Natural killer cell (primary cell): ENCODE measurements at regions not wholly inside any gene's neighbourhood (a gene's known extent, or its start where the extent isn't known, plus 50 kb on each side); places are given as distances from the start of the nearest gene placed in this dataset.

Experiments
- ATAC-seq, 3 donors: fragments of 150-1000 bp in 2 of 3; fragments of 200-7000 bp in 1 of 3; cut with Tn5 transposase; 1 replicate in 1 of 3; 2 replicates in 2 of 3; pipeline ENCODE4 v1.10.0; 2021; ENCODE audit warnings: mild to moderate bottlenecking in 2 of 3, moderate library complexity in 2 of 3
- DNase-seq, 2 donors: peaks; one replicate each; pipeline versions ENCODE4 v3.0.0 to v3.0.0-alpha.2; 2013 to 2021; ENCODE audit warnings: mixed read lengths in 1 of 2
- H3K27ac ChIP-seq: one replicate; pipeline ENCODE4 v1.5.1; 2013; ENCODE audit warnings: mild to moderate bottlenecking, low read length
- H3K27me3 ChIP-seq: one replicate; pipeline ENCODE4 v1.6.1; 2013; ENCODE audit warnings: low read length; ENCODE audit not compliant: control insufficient read depth, insufficient read depth
- H3K36me3 ChIP-seq: one replicate; pipeline ENCODE4 v1.6.1; 2013; ENCODE audit warnings: low read length; ENCODE audit not compliant: control insufficient read depth, insufficient read depth
- H3K4me1 ChIP-seq: one replicate; pipeline ENCODE4 v1.6.1; 2013; ENCODE audit warnings: low read length; ENCODE audit not compliant: control insufficient read depth, insufficient read depth
- H3K4me3 ChIP-seq: one replicate; pipeline ENCODE4 v1.5.1; 2013; ENCODE audit warnings: low read length
- H3K9me3 ChIP-seq: one replicate; pipeline ENCODE4 v1.6.1; 2013; ENCODE audit warnings: low read length; ENCODE audit not compliant: control insufficient read depth, insufficient read depth
- H3K27ac Mint-ChIP-seq, 2 donors: one replicate each; pipeline ENCODE4 v1.8.0; 2022; ENCODE audit warnings: mild to moderate bottlenecking in 2 of 2, mixed read lengths in 2 of 2, moderate library complexity in 1 of 2
- H3K27me3 Mint-ChIP-seq, 2 donors: one replicate each; pipeline ENCODE4 v1.8.0; 2022; ENCODE audit warnings: low read depth in 2 of 2, mixed read lengths in 2 of 2
- H3K36me3 Mint-ChIP-seq: one replicate; pipeline ENCODE4 v1.8.0; 2022; ENCODE audit warnings: mixed read lengths
- H3K4me1 Mint-ChIP-seq, 2 donors: one replicate each; pipeline ENCODE4 v1.8.0; 2022; ENCODE audit warnings: mixed read lengths in 2 of 2
- H3K4me3 Mint-ChIP-seq: one replicate; pipeline ENCODE4 v1.8.0; 2022; ENCODE audit warnings: mild to moderate bottlenecking, moderate library complexity, mixed read lengths
- H3K9me3 Mint-ChIP-seq, 2 donors: one replicate each; pipeline ENCODE4 v1.8.0; 2022; ENCODE audit warnings: mixed read lengths in 2 of 2
- CTCF ChIP-seq: fragments of 200-600 bp; IDR thresholded peaks from one replicate; pipeline ENCODE4 v1.8.0; 2022; ENCODE audit warnings: antibody characterized with exemption
- WGBS: methylation state at CpG from one replicate; pipeline ENCODE4 v1.1.7; 2013; ENCODE audit warnings: missing lambda C conversion rate; ENCODE audit not compliant: insufficient coverage; 5-methylcytosine and 5-hydroxymethylcytosine counted together
- intact Hi-C: fragments of 100-400 bp; cut with micrococcal nuclease; formaldehyde crosslinking; loops from one replicate; pipeline ENCODE4 v1.14.2; 2022

- whole genome bisulfite sequencing, result 67% methylated on average over 3 of the region's 3 CpGs
- Mint-ChIP-seq H3K36me3 (no peaks in the 10 kb centered on the region), H3K4me1 (no peaks in the 10 kb centered on the region), H3K27ac (no peak overlapping the region), H3K9me3 (peaks cover 12 to 18% of the 10 kb centered on the region in 2 donors), H3K27me3 (no peaks in the 10 kb centered on the region), H3K4me3 (no peak overlapping the region)
- H3K9me3 ChIP-seq, result peaks cover 4% of the 10 kb centered on the region
- no peak for TF ChIP-seq CTCF
- H3K4me1 ChIP-seq, result no peaks in the 10 kb centered on the region
- DNase-seq (no peak), ATAC-seq (no peak)
- no peaks in the 10 kb centered on the region for H3K27me3 ChIP-seq
- H3K4me3 ChIP-seq, result no peak overlapping the region
- H3K36me3 ChIP-seq, result no peaks in the 10 kb centered on the region
- no peak overlapping the region for H3K27ac ChIP-seq
- intact Hi-C loops, result no loop called here
Measured at GRCh38 chr4:43394976-43395375, 502.5 kb downstream of the GRXCR1 start.

DNA sequence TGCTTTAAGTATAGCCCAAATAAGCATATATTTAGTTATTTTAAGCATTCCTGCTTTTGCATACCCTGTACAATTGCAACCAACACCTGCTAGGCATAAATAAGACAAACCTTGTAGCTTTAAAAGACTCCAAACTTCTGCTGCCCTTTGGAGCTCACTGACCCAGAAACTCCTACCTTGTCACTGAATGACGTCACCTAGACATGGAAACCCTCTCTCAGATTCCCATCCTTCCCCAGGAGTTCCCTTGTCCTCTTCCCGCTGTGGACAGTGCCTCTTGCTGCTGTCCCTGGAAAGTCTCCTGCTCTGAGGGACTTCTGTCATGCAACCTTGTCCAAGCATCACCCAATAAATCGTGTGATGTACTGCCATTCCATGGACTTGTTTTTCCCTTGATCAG is 507.2 kb downstream of the GRXCR1 start:
- intact Hi-C loops, result no loop called here
- Mint-ChIP-seq H3K4me1 (no peaks in the 10 kb centered on the region), H3K4me3 (no peak overlapping the region), H3K27ac (no peak overlapping the region), H3K27me3 (no peaks in the 10 kb centered on the region), H3K9me3 (peaks cover 13 to 20% of the 10 kb centered on the region in 2 donors), H3K36me3 (no peaks in the 10 kb centered on the region)
- WGBS, result 78% methylated on average over 3 of the region's 3 CpGs
- H3K9me3 ChIP-seq, result peaks cover 4% of the 10 kb centered on the region
- ATAC-seq, result no peak
- H3K27ac ChIP-seq, result no peak overlapping the region
- no peaks in the 10 kb centered on the region for H3K4me1 ChIP-seq
- no peak for DNase-seq
- H3K36me3 ChIP-seq, result no peaks in the 10 kb centered on the region
- no peaks in the 10 kb centered on the region for H3K27me3 ChIP-seq
- TF ChIP-seq CTCF, result no peak
- no peak overlapping the region for H3K4me3 ChIP-seq

GRCh38 chr4:43402393-43402792 is 509.9 kb downstream of the GRXCR1 start:
- Mint-ChIP-seq H3K27ac (no peak overlapping the region), H3K4me1 (no peaks in the 10 kb centered on the region), H3K36me3 (no peaks in the 10 kb centered on the region), H3K27me3 (no peaks in the 10 kb centered on the region), H3K9me3 (peaks cover 9 to 20% of the 10 kb centered on the region in 2 donors), H3K4me3 (no peak overlapping the region)
- H3K4me1 ChIP-seq, result no peaks in the 10 kb centered on the region
- 100% methylated on average over 1 of the region's 1 CpG for WGBS
- H3K4me3 ChIP-seq, result no peak overlapping the region
- TF ChIP-seq CTCF, result no peak
- DNase-seq (no peak), ATAC-seq (no peak)
- H3K27ac ChIP-seq, result no peak overlapping the region
- no peaks in the 10 kb centered on the region for H3K36me3 ChIP-seq
- H3K27me3 ChIP-seq, result no peaks in the 10 kb centered on the region
- intact Hi-C loops, result no loop called here
- H3K9me3 ChIP-seq, result peaks cover 7% of the 10 kb centered on the region

GRCh38 chr4:43410636-43411035 is 518.1 kb downstream of the GRXCR1 start:
- WGBS, result 97% methylated on average over 7 of the region's 9 CpGs
- H3K4me1 Mint-ChIP-seq, result no peaks in the 10 kb centered on the region
- no peak for DNase-seq

More at GRCh38 chr4:43410636-43411035, 518.1 kb downstream of the GRXCR1 start:
- H3K27ac ChIP-seq, result no peak overlapping the region
- H3K9me3 ChIP-seq, result peaks cover 15% of the 10 kb centered on the region
- Mint-ChIP-seq H3K4me3 (no peak overlapping the region), H3K27me3 (no peaks in the 10 kb centered on the region), H3K27ac (no peak overlapping the region), H3K36me3 (peaks cover 13% of the 10 kb centered on the region), H3K9me3 (peaks cover 16 to 19% of the 10 kb centered on the region in 2 donors)
- intact Hi-C loops, result no loop called here
- H3K27me3 ChIP-seq, result no peaks in the 10 kb centered on the region
- H3K4me3 ChIP-seq, result no peak overlapping the region
- ATAC-seq, result no peak
- H3K4me1 ChIP-seq, result no peaks in the 10 kb centered on the region
- H3K36me3 ChIP-seq, result no peaks in the 10 kb centered on the region
- no peak for TF ChIP-seq CTCF
